OCI-LY1 (cell line): ENCODE measurements at regions not wholly inside any gene's neighbourhood (a gene's known extent, or its start where the extent isn't known, plus 50 kb on each side); places are given as distances from the start of the nearest gene placed in this dataset.

Experiments used
- H2AFZ ChIP-seq: fragments of 200-600 bp; sonication (generic), shearing (Covaris generic); 2 replicates; pipeline ENCODE4 v1.6.0; 2014; ENCODE audit warnings: antibody characterized with exemption, mild to moderate bottlenecking, low read length
- H3F3A ChIP-seq: fragments of 200-600 bp; sonication (generic), shearing (Covaris generic); 2 replicates; pipeline ENCODE4 v1.6.0; 2014; ENCODE audit warnings: mild to moderate bottlenecking, antibody characterized with exemption, low read length, moderate library complexity; ENCODE audit not compliant: insufficient read depth
- H3K27ac ChIP-seq: fragments of 200-600 bp; sonication (generic); 2 replicates; pipeline ENCODE4 v1.5.1; 2014; ENCODE audit warnings: low read length, mixed run types, mild to moderate bottlenecking, low read depth; ENCODE audit not compliant: poor library complexity, severe bottlenecking
- H3K27me3 ChIP-seq: fragments of 200-600 bp; sonication (generic); 2 replicates; pipeline ENCODE4 v1.6.0; 2014; ENCODE audit warnings: antibody characterized with exemption, mild to moderate bottlenecking, low read length, moderate library complexity; ENCODE audit not compliant: insufficient read depth
- H3K36me3 ChIP-seq: fragments of 200-600 bp; sonication (generic); 2 replicates; pipeline ENCODE4 v1.6.1; 2014; ENCODE audit warnings: mild to moderate bottlenecking, antibody characterized with exemption, low read length, moderate library complexity, mixed read lengths; ENCODE audit not compliant: insufficient read depth
- H3K4me1 ChIP-seq: fragments of 200-600 bp; sonication (generic); 2 replicates; pipeline ENCODE4 v1.5.1; 2014; ENCODE audit warnings: mild to moderate bottlenecking, low read length, moderate library complexity; ENCODE audit not compliant: insufficient read depth, severe bottlenecking
- H3K4me2 ChIP-seq: fragments of 200-600 bp; sonication (generic), shearing (Covaris generic); 2 replicates; pipeline ENCODE4 v1.6.1; 2014; ENCODE audit warnings: low read length
- H3K4me3 ChIP-seq: fragments of 200-600 bp; sonication (generic); 2 replicates; pipeline ENCODE4 v1.5.1; 2014; ENCODE audit warnings: low read length, low read depth, mild to moderate bottlenecking, mixed read lengths; ENCODE audit not compliant: poor library complexity, severe bottlenecking
- H3K79me2 ChIP-seq: fragments of 200-600 bp; shearing (Covaris generic); 2 replicates; pipeline ENCODE4 v1.6.1; 2016; ENCODE audit warnings: mixed run types, low read length, mixed read lengths; ENCODE audit not compliant: insufficient read depth
- H3K9ac ChIP-seq: fragments of 200-600 bp; sonication (generic), shearing (Covaris generic); 2 replicates; pipeline ENCODE4 v1.6.1; 2014; ENCODE audit warnings: mild to moderate bottlenecking, low read length, mixed read lengths
- H3K9me2 ChIP-seq: fragments of 200-600 bp; sonication (generic), shearing (Covaris generic); 2 replicates; pipeline ENCODE4 v1.6.1; 2014; ENCODE audit warnings: low read depth, mild to moderate bottlenecking, low read length, mixed read lengths
- H3K9me3 ChIP-seq: fragments of 200-600 bp; shearing (Covaris generic); 2 replicates; pipeline ENCODE4 v1.6.1; 2014; ENCODE audit warnings: low read length, mixed read lengths
- H4K20me1 ChIP-seq: fragments of 200-600 bp; sonication (generic), shearing (Covaris generic); 2 replicates; pipeline ENCODE4 v1.6.0; 2016; ENCODE audit warnings: mild to moderate bottlenecking, low read length; ENCODE audit not compliant: insufficient read depth
- CTCF ChIP-seq: fragments of 200-600 bp; sonication (generic), shearing (Covaris generic); IDR thresholded peaks from 2 replicates; pipeline ENCODE4 v1.5.1; 2017; ENCODE audit warnings: mild to moderate bottlenecking, antibody characterized with exemption, low read length, moderate library complexity, mixed read lengths

GRCh38 chr3:112693186-112693585 is 52.2 kb upstream of the CCDC80 start:
- Histone ChIP-seq H3K27ac (no peak overlapping the region), H3K79me2 (no peaks in the 10 kb centered on the region), H3K4me2 (no peak overlapping the region), H2AFZ (no peak overlapping the region), H3K9ac (no peak overlapping the region), H3F3A (no peaks in the 10 kb centered on the region), H3K9me2 (no peaks in the 10 kb centered on the region), H3K9me3 (no peaks in the 10 kb centered on the region), H4K20me1 (no peaks in the 10 kb centered on the region), H3K36me3 (no peaks in the 10 kb centered on the region), H3K27me3 (no peaks in the 10 kb centered on the region), H3K4me3 (no peak overlapping the region), H3K4me1 (no peaks in the 10 kb centered on the region)
- TF ChIP-seq CTCF: no peak
